OCI-LY7 (cell line): ENCODE measurements at regions not wholly inside any gene's neighbourhood (a gene's known extent, or its start where the extent isn't known, plus 50 kb on each side); places are given as distances from the start of the nearest gene placed in this dataset.

Experiments
- CTCF ChIP-seq: fragments of 200-600 bp; sonication (generic); conservative IDR thresholded peaks from 2 replicates; pipeline ENCODE4 v1.5.1; 2014; ENCODE audit warnings: mild to moderate bottlenecking, antibody characterized with exemption, low read length, moderate library complexity, mixed read lengths
- EZH2phosphoT487 ChIP-seq: fragments of 200-600 bp; sonication (generic); IDR thresholded peaks from 2 replicates; pipeline ENCODE4 v1.6.1; 2018; ENCODE audit warnings: low read depth, borderline replicate concordance, mild to moderate bottlenecking, mixed run types, antibody characterized with exemption, low read length, moderate library complexity, mixed read lengths

- TF ChIP-seq CTCF (no peak), EZH2phosphoT487 (no peak)
Observed at GRCh38 chr9:79862921-79863890, 291.4 kb downstream of the TLE4 start.
